ENCODE measurements at regions not wholly inside any gene's neighbourhood (a gene's known extent, or its start where the extent isn't known, plus 50 kb on each side); places are given as distances from the start of the nearest gene placed in this dataset.

- H3K9me3 ChIP-seq (ENCODE audit: insufficient read depth in 2 of 2, low read depth in 1 of 2, low read length in 1 of 2), result no peaks in the 10 kb centered on the region
- FAIRE-seq (no peak), DNase-seq (ENCODE audit: low read depth in 1 of 2, low spot score in 2 of 2) (no peak)
- H3K9ac ChIP-seq (replicated peaks in 1 of 4; ENCODE audit: extremely low read depth in 1 of 4, low read depth in 3 of 4, low read length in 3 of 4), result no peak overlapping the region
- no peak overlapping the region for H3K56ac ChIP-seq (replicated peaks; ENCODE audit: insufficient read length, low read depth, low read length)
- H3K27ac ChIP-seq (ENCODE audit: low read depth, low read length), result no peak overlapping the region
- no peak overlapping the region for H3K14ac ChIP-seq (ENCODE audit: insufficient read length)
- H3K27me3 ChIP-seq (replicated peaks in 1 of 4; ENCODE audit: control insufficient read depth in 3 of 4, extremely low read depth in 1 of 4, insufficient read depth in 3 of 4, low read length in 3 of 4), result no peaks in the 10 kb centered on the region
- H4K20me1 ChIP-seq (replicated peaks in 1 of 2; ENCODE audit: control insufficient read depth in 1 of 2, insufficient read depth in 2 of 2, low read length in 2 of 2), result no peaks in the 10 kb centered on the region
- CTCF ChIA-PET (ENCODE audit: partially characterized antibody), result interaction anchor here (1.5 kb wide), 1 partner anchor 13 kb away, joined by 4 read pairs; no protein-coding TSS in a partner anchor
- no peak overlapping the region for H2BK20ac ChIP-seq (ENCODE audit: low read length)
- H3K36me3 ChIP-seq (ENCODE audit: control insufficient read depth in 2 of 4, insufficient read depth in 4 of 4, low read length in 3 of 4), result no peaks in the 10 kb centered on the region
- 100% methylated on average over 1 of the region's 1 CpG; no CpG with 5 or more reads in 1 of the 2 experiments for WGBS, 2 experiments (ENCODE audit: extremely low coverage in 1 of 2, insufficient coverage in 1 of 2, insufficient read length in 1 of 2, insufficient replicate concordance in 2 of 2, low coverage in 1 of 2, low lambda C conversion rate in 2 of 2, missing lambda C conversion rate in 1 of 2)
- no peak overlapping the region for H2BK5ac ChIP-seq (ENCODE audit: low read depth, low read length)
- H4K5ac ChIP-seq (ENCODE audit: insufficient read length, low read depth, low read length), result no peak overlapping the region
- no peaks in the 10 kb centered on the region for H3K23me2 ChIP-seq (ENCODE audit: low read depth, low read length)
- H3K18ac ChIP-seq (ENCODE audit: extremely low read depth, low read length), result no peak overlapping the region
- POLR2A ChIA-PET (ENCODE audit: partially characterized antibody), result no interaction called here
- no peak overlapping the region for H2BK15ac ChIP-seq (ENCODE audit: low read length)
- H2AK5ac ChIP-seq (ENCODE audit: low read depth, low read length), result no peak overlapping the region
- H3K4me3 ChIP-seq (ENCODE audit: extremely low read depth in 1 of 4, insufficient read depth in 2 of 4, low read depth in 3 of 4, low read length in 4 of 4), result no peak overlapping the region
- H2AFZ ChIP-seq (ENCODE audit: low read length), result no peak overlapping the region
- H3K23ac ChIP-seq (ENCODE audit: insufficient read length), result no peak overlapping the region
- no peak overlapping the region for H2BK120ac ChIP-seq (replicated peaks; ENCODE audit: low read depth, low read length)
- no peak overlapping the region for H3K4me2 ChIP-seq (ENCODE audit: insufficient read depth in 1 of 2, low read depth in 2 of 2, low read length in 2 of 2)
- H3K79me1 ChIP-seq (ENCODE audit: low read depth, low read length), result no peaks in the 10 kb centered on the region
- no peak overlapping the region for H3K4ac ChIP-seq (replicated peaks; ENCODE audit: insufficient read length, low read depth, low read length)
- H4K91ac ChIP-seq (replicated peaks; ENCODE audit: insufficient read length, low read length), result no peak overlapping the region
- no peak overlapping the region for H4K8ac ChIP-seq (ENCODE audit: extremely low read depth, insufficient read depth, low read length)
- no peaks in the 10 kb centered on the region for H3K4me1 ChIP-seq (replicated peaks in 1 of 4; ENCODE audit: control insufficient read depth in 3 of 4, insufficient read depth in 4 of 4, low read length in 3 of 4)
- no peaks in the 10 kb centered on the region for H3K79me2 ChIP-seq (ENCODE audit: control insufficient read depth in 1 of 2, insufficient read depth in 2 of 2, low read length in 2 of 2)
- H2BK12ac ChIP-seq (ENCODE audit: low read depth, low read length), result no peak overlapping the region
- no peak for TF ChIP-seq CREB1 (IDR thresholded peaks at IDR 0.05)
- TF ChIP-seq HDAC2 (IDR thresholded peaks at IDR 0.05; ENCODE audit: borderline replicate concordance in 1 of 2, low read depth in 2 of 2, low read length in 2 of 2), result no peak
- no peak for TF ChIP-seq SIRT6 (IDR thresholded peaks at IDR 0.05; ENCODE audit: low read length)
- no peak for TF ChIP-seq TEAD4 (IDR thresholded peaks at IDR 0.05; ENCODE audit: low read depth, low read length)
- TF ChIP-seq JUN (IDR thresholded peaks at IDR 0.05; ENCODE audit: low read depth, low read length), result no peak
- TF ChIP-seq EP300 (IDR thresholded peaks at IDR 0.05; ENCODE audit: borderline replicate concordance in 1 of 2, low read depth in 2 of 2, low read length in 2 of 2), result no peak
- no peak for TF ChIP-seq TBP (IDR thresholded peaks at IDR 0.05; ENCODE audit: low read depth, low read length)
- TF ChIP-seq BACH1 (IDR thresholded peaks at IDR 0.05; ENCODE audit: low read length), result no peak
- TF ChIP-seq E2F6 (IDR thresholded peaks at IDR 0.05), result no peak
- TF ChIP-seq, protein P1, sequence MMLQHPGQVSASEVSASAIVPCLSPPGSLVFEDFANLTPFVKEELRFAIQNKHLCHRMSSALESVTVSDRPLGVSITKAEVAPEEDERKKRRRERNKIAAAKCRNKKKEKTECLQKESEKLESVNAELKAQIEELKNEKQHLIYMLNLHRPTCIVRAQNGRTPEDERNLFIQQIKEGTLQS (IDR thresholded peaks at IDR 0.05; ENCODE audit: insufficient read depth, low read depth, low read length), result no peak
- no peak for TF ChIP-seq SP2 (IDR thresholded peaks at IDR 0.05; ENCODE audit: low read length)
- no peak for TF ChIP-seq TAF7 (optimal IDR thresholded peaks at IDR 0.05; ENCODE audit: borderline replicate concordance, low read depth, low read length)
- TF ChIP-seq FOSL1 (IDR thresholded peaks at IDR 0.05; ENCODE audit: insufficient read depth, low read depth, low read length), result no peak
- TF ChIP-seq CTBP2 (IDR thresholded peaks at IDR 0.05; ENCODE audit: borderline replicate concordance, insufficient read depth, insufficient read length, low read length), result no peak
Observed at GRCh38 chr1:70785287-70785686, 262.3 kb downstream of the PTGER3 start.
